Endothelial cell of umbilical vein (primary cell): ENCODE measurements at regions not wholly inside any gene's neighbourhood (a gene's known extent, or its start where the extent isn't known, plus 50 kb on each side); places are given as distances from the start of the nearest gene placed in this dataset.

Source experiments
- BruUV-seq: library from RNA; stranded (reverse); fragments of 400-500 nt; replicated peaks from 2 replicates; lab custom pipeline; 2021; lab: Mats Ljungman, UMichigan
- CTCF ChIA-PET: fragments of 300-600, 350-600 bp; sonication (Branson Sonifier 250); formaldehyde crosslinking; loops from one replicate; lab custom pipeline; 2021; ENCODE audit warnings: antibody characterized with exemption, inconsistent platforms; lab: Charles Lee
- POLR2A ChIA-PET: fragments of 300-600, 350-600 bp; sonication (Branson Sonifier 250); formaldehyde crosslinking; loops from one replicate; lab custom pipeline; 2021; ENCODE audit warnings: antibody characterized with exemption, inconsistent platforms; lab: Charles Lee
- DNase-seq: peaks from one replicate; pipeline ENCODE4 v3.0.0-alpha.2; 2011; ENCODE audit warnings: low read depth, low spot score
- FAIRE-seq: peaks from 2 replicates; lab custom pipeline; 2011; peaks lifted over from hg19 to GRCh38; lab: Jason Lieb, UNC
- H2AFZ ChIP-seq: 2 replicates; pipeline ENCODE4 v1.6.0; 2012; ENCODE audit warnings: low read depth, low read length, control low read depth, inconsistent platforms
- H3K27ac ChIP-seq: 2 replicates; pipeline ENCODE4 v1.5.1; 2011; ENCODE audit warnings: low read depth, mild to moderate bottlenecking, control low read depth, low read length, moderate library complexity; ENCODE audit not compliant: insufficient read depth
- H3K27me3 ChIP-seq, 2 experiments: 2 replicates each; pipeline versions ENCODE4 v1.6.0 to v1.6.1; 2011; ENCODE audit warnings: low read length in 2 of 2, mixed read lengths in 1 of 2; ENCODE audit not compliant: control insufficient read depth in 2 of 2, insufficient read depth in 2 of 2
- H3K36me3 ChIP-seq, 2 experiments: 2 replicates in 1 of 2; 3 replicates in 1 of 2; pipeline ENCODE4 v1.5.1; 2011; ENCODE audit warnings: low read length in 2 of 2, mild to moderate bottlenecking in 1 of 2, moderate library complexity in 1 of 2; ENCODE audit not compliant: control insufficient read depth in 2 of 2, insufficient read depth in 2 of 2; ENCODE audit errors: extremely low read depth in 1 of 2
- H3K4me1 ChIP-seq: 3 replicates; pipeline ENCODE4 v1.5.1; 2011; ENCODE audit warnings: mild to moderate bottlenecking, low read length; ENCODE audit not compliant: control insufficient read depth, insufficient read depth; ENCODE audit errors: extremely low read depth
- H3K4me2 ChIP-seq: 2 replicates; pipeline ENCODE4 v1.6.1; 2011; ENCODE audit warnings: low read length, control low read depth, mixed read lengths; ENCODE audit not compliant: insufficient read depth
- H3K4me3 ChIP-seq, 3 experiments: fragments of 200-600 bp in 1 of 3; sonication (generic), shearing (Covaris generic) in 1 of 3; replicated peaks in 1 of 3; 2 replicates each; pipeline ENCODE4 v1.5.1; 2011 to 2016; ENCODE audit warnings: control low read depth in 3 of 3, low read length in 3 of 3, mild to moderate bottlenecking in 2 of 3, inconsistent platforms in 1 of 3, low read depth in 1 of 3, moderate library complexity in 1 of 3; ENCODE audit not compliant: insufficient read depth in 1 of 3
- H3K79me2 ChIP-seq: 2 replicates; pipeline ENCODE4 v1.6.0; 2012; ENCODE audit warnings: low read length, inconsistent platforms; ENCODE audit not compliant: control insufficient read depth, insufficient read depth
- H3K9ac ChIP-seq: replicated peaks from 2 replicates; pipeline ENCODE3; 2011; ENCODE audit warnings: low read length, control low read depth; ENCODE audit not compliant: insufficient read depth; ENCODE audit errors: extremely low read depth
- H3K9me1 ChIP-seq: replicated peaks from 3 replicates; pipeline ENCODE4 v1.6.0; 2011; ENCODE audit warnings: mild to moderate bottlenecking, low read length; ENCODE audit not compliant: control insufficient read depth, insufficient read depth; ENCODE audit errors: extremely low read depth
- H3K9me3 ChIP-seq: replicated peaks from 2 replicates; pipeline ENCODE4 v1.5.1; 2012; ENCODE audit warnings: low read length, inconsistent platforms; ENCODE audit not compliant: control insufficient read depth, insufficient read depth
- H4K20me1 ChIP-seq: replicated peaks from 2 replicates; pipeline ENCODE3; 2011; ENCODE audit warnings: mild to moderate bottlenecking, low read length; ENCODE audit not compliant: control insufficient read depth, insufficient read depth; ENCODE audit errors: extremely low read depth
- EZH2 ChIP-seq: IDR thresholded peaks from 2 replicates; pipeline ENCODE4 v1.6.1; 2012; ENCODE audit warnings: borderline replicate concordance, low read depth, mild to moderate bottlenecking, moderate library complexity, low read length, inconsistent platforms; ENCODE audit not compliant: severe bottlenecking
- FOS ChIP-seq: IDR thresholded peaks from 2 replicates; pipeline ENCODE4 v1.6.1; 2011; ENCODE audit warnings: mild to moderate bottlenecking, low read length, moderate library complexity, borderline replicate concordance; ENCODE audit not compliant: insufficient read depth
- GATA2 ChIP-seq: IDR thresholded peaks from 2 replicates; pipeline ENCODE4 v1.7.0; 2011; ENCODE audit warnings: low read depth, mild to moderate bottlenecking, moderate library complexity, mixed read lengths, low read length; ENCODE audit not compliant: insufficient read length, insufficient read depth
- JUN ChIP-seq: IDR thresholded peaks from 2 replicates; pipeline ENCODE4 v1.6.1; 2011; ENCODE audit warnings: borderline replicate concordance, low read depth; ENCODE audit not compliant: insufficient read length, insufficient read depth
- MYC ChIP-seq: IDR thresholded peaks from one replicate; pipeline ENCODE4 v1.6.1; 2011; ENCODE audit warnings: mild to moderate bottlenecking, low read depth, low read length
- POLR2A ChIP-seq: IDR thresholded peaks from 2 replicates; pipeline ENCODE4 v1.6.1; 2012; ENCODE audit warnings: low read depth, mild to moderate bottlenecking, control low read depth, low read length
- POLR2AphosphoS5 ChIP-seq: IDR thresholded peaks from 2 replicates; pipeline ENCODE4 v1.6.1; 2012; ENCODE audit warnings: low read depth, mild to moderate bottlenecking, control low read depth, low read length, moderate library complexity; ENCODE audit not compliant: insufficient read depth
- dilution Hi-C: fragments of 300-500 bp; cut with MboI; formaldehyde crosslinking; loops from one replicate; pipeline ENCODE4 v1.15.0; 2019; ENCODE audit warnings: low sequenced_read_pairs; ENCODE audit not compliant: extremely low pct_ligation_motif_present
- intact Hi-C: fragments of 100-400 bp; cut with micrococcal nuclease; formaldehyde crosslinking; loops from one replicate; pipeline ENCODE4 v1.10.0; 2022
- TF ChIP-seq, protein P1 (sequence below): IDR thresholded peaks from 2 replicates; pipeline ENCODE4 v1.6.1; 2011; ENCODE audit not compliant: insufficient read depth, insufficient read length

DNA sequence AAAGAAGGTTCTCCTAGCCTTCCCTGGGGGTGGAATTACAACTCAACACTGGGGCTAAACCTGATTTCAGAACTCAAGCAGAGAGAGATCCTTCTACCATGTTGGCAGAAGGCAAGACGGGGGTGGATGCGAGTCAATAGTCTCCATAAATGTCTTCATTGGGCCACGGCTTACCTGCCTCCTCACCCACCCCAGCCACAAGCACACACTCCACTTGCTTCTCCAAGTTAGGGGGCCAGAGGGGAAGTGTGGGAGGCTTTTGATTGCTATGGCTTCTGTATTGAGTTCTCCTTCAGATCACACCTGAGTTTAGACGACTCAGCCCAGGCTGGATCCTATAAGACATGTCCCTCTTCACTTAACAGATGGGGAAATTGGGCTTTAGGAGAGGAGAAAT lies 178.9 kb downstream of the UACA start:
- H3K79me2 ChIP-seq, result no peaks in the 10 kb centered on the region
- no peaks in the 10 kb centered on the region for H3K4me1 ChIP-seq
- dilution Hi-C loops (no loop called here), intact Hi-C loops (no loop called here)
- no peaks in the 10 kb centered on the region for H3K9me3 ChIP-seq
- no peaks in the 10 kb centered on the region for H3K9me1 ChIP-seq
- H3K36me3 ChIP-seq, result no peaks in the 10 kb centered on the region
- H3K27ac ChIP-seq, result no peak overlapping the region
- peaks cover 15 to 24% of the 10 kb centered on the region in 2 experiments for H3K27me3 ChIP-seq
- TF ChIP-seq GATA2 (no peak), POLR2AphosphoS5 (no peak), POLR2A (no peak), FOS (no peak), EZH2 (no peak), MYC (no peak)
- FAIRE-seq, result no peak
- H3K4me3 ChIP-seq, result no peak overlapping the region
- no peak overlapping the region for H3K4me2 ChIP-seq
- DNase-seq, result no peak
- no TSS peak for BruUV-seq
- CTCF ChIA-PET, result interaction anchor here (1.1 to 4.7 kb wide), 4 partner anchors 9 to 80 kb away, joined by 3 to 15 read pairs (median 11); no protein-coding TSS in a partner anchor
- no peak overlapping the region for H2AFZ ChIP-seq
- H3K9ac ChIP-seq, result no peak overlapping the region
- POLR2A ChIA-PET, result no interaction called here
- no peaks in the 10 kb centered on the region for H4K20me1 ChIP-seq

DNA sequence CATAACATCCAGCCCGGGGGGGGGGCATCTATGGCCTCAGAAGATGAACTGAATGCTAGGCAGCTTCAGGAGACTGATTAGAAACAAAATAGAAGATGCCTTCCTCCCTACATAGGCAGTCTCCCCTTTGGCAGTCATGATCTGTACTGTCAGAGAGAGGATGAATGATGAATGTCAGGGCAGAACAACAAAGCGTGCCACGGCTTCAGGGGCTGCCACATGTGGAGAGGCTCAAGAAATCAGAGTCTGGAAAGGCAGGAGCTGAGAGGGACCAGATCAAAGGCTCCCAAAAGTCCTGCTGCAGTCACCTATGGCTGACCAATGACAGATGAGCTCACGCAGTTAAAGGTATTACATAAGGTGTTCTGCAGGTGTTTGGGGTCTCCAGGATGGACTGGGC lies 180.4 kb downstream of the UACA start:
- DNase-seq, result no peak
- Histone ChIP-seq H4K20me1 (no peaks in the 10 kb centered on the region), H3K36me3 (no peaks in the 10 kb centered on the region), H3K4me3 (no peak overlapping the region), H3K9ac (no peak overlapping the region), H3K9me1 (no peaks in the 10 kb centered on the region), H2AFZ (no peak overlapping the region), H3K4me2 (no peak overlapping the region), H3K27me3 (peaks cover 15 to 20% of the 10 kb centered on the region in 2 experiments), H3K4me1 (no peaks in the 10 kb centered on the region), H3K79me2 (no peaks in the 10 kb centered on the region), H3K9me3 (no peaks in the 10 kb centered on the region), H3K27ac (no peak overlapping the region)
- CTCF ChIA-PET, result interaction anchor here (0.9 to 2.5 kb wide), 2 partner anchors 14 to 229 kb away, joined by 3 to 12 read pairs; no protein-coding TSS in a partner anchor
- FAIRE-seq, result no peak
- TF ChIP-seq JUN (no peak), POLR2A (no peak), MYC (no peak)
- TF ChIP-seq, protein P1, sequence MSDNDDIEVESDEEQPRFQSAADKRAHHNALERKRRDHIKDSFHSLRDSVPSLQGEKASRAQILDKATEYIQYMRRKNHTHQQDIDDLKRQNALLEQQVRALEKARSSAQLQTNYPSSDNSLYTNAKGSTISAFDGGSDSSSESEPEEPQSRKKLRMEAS, result no peak
- intact Hi-C loops, result no loop called here
- no TSS peak for BruUV-seq
- dilution Hi-C loops, result no loop called here
- POLR2A ChIA-PET, result no interaction called here
